ENCODE measurements at regions not wholly inside any gene's neighbourhood (a gene's known extent, or its start where the extent isn't known, plus 50 kb on each side); places are given as distances from the start of the nearest gene placed in this dataset.

DNA sequence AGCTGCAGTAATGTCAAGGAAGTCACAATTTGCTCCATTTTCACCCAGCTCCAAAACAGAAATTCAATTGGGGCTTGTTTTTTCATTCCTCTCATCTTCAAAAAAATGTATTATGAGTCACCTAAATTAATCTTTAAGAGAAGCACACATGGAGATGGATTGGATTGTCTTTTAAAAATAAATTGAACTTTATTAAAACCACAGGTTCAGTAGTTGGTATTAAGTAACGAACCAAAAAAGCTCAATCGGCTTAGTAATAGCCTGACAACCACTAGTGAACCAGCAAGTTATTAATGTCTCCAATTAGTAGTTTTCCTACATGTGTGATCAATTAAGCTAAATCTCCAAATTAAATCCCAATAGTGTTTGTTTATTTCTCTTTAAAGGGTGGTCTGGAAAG lies 283.5 kb upstream of the GIMD1 start:
- TF ChIP-seq, protein P1, sequence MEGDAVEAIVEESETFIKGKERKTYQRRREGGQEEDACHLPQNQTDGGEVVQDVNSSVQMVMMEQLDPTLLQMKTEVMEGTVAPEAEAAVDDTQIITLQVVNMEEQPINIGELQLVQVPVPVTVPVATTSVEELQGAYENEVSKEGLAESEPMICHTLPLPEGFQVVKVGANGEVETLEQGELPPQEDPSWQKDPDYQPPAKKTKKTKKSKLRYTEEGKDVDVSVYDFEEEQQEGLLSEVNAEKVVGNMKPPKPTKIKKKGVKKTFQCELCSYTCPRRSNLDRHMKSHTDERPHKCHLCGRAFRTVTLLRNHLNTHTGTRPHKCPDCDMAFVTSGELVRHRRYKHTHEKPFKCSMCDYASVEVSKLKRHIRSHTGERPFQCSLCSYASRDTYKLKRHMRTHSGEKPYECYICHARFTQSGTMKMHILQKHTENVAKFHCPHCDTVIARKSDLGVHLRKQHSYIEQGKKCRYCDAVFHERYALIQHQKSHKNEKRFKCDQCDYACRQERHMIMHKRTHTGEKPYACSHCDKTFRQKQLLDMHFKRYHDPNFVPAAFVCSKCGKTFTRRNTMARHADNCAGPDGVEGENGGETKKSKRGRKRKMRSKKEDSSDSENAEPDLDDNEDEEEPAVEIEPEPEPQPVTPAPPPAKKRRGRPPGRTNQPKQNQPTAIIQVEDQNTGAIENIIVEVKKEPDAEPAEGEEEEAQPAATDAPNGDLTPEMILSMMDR (conservative IDR thresholded peaks at IDR 0.05; ENCODE audit: low read depth, low read length), result no peak
- TF ChIP-seq EZH2 (IDR thresholded peaks at IDR 0.05; ENCODE audit: borderline replicate concordance, low read depth, low read length, poor library complexity, severe bottlenecking), result no peak
